Medulla oblongata (tissue), 1 donor: ENCODE measurements at regions not wholly inside any gene's neighbourhood (a gene's known extent, or its start where the extent isn't known, plus 50 kb on each side); places are given as distances from the start of the nearest gene placed in this dataset.
A peak's percentile ranks its signal among the peaks of the same experiment; 100 is the strongest.

Experiments
- DNase-seq: peaks from one replicate; pipeline ENCODE4 v3.0.0-alpha.2; 2015; ENCODE audit errors: extremely low spot score

- no peak for DNase-seq
Observed at GRCh38 chr2:199707593-199708185, 143.3 kb downstream of the FTCDNL1 start.

GRCh38 chr2:199705538-199705937 is 145.5 kb downstream of the FTCDNL1 start:
- DNase-seq: no peak

- DNase-seq: peak; percentile 76
Observed at GRCh38 chr2:199704358-199705238, 146.4 kb downstream of the FTCDNL1 start.

GRCh38 chr2:199703199-199703598 is 147.8 kb downstream of the FTCDNL1 start:
- DNase-seq: no peak

- DNase-seq: no peak
Observed at GRCh38 chr2:199697469-199697868, 153.5 kb downstream of the FTCDNL1 start.

- no peak for DNase-seq
Observed at GRCh38 chr2:199696048-199696447, 154.9 kb downstream of the FTCDNL1 start.

GRCh38 chr2:199693861-199694260 is 157.1 kb downstream of the FTCDNL1 start:
- no peak for DNase-seq

- DNase-seq: peak; percentile 38
Observed at GRCh38 chr2:199692489-199692888, 158.5 kb downstream of the FTCDNL1 start.

GRCh38 chr2:199690225-199690624 is 160.8 kb downstream of the FTCDNL1 start:
- DNase-seq: no peak

GRCh38 chr2:199685669-199686068 is 165.3 kb downstream of the FTCDNL1 start:
- no peak for DNase-seq

GRCh38 chr2:199684832-199685231 is 166.2 kb downstream of the FTCDNL1 start:
- no peak for DNase-seq

- DNase-seq: no peak
Observed at GRCh38 chr2:199684168-199684567, 166.8 kb downstream of the FTCDNL1 start.

- DNase-seq: no peak
Observed at GRCh38 chr2:199682001-199682400, 169.0 kb downstream of the FTCDNL1 start.

- no peak for DNase-seq
Observed at GRCh38 chr2:199680482-199680881, 170.5 kb downstream of the FTCDNL1 start.

GRCh38 chr2:199679883-199680282 is 171.1 kb downstream of the FTCDNL1 start:
- no peak for DNase-seq

GRCh38 chr2:199677881-199678280 is 173.1 kb downstream of the FTCDNL1 start:
- DNase-seq: no peak

- DNase-seq: no peak
Observed at GRCh38 chr2:199668645-199669044, 182.3 kb downstream of the FTCDNL1 start.

GRCh38 chr2:199663157-199663556 is 187.8 kb downstream of the FTCDNL1 start:
- no peak for DNase-seq

- DNase-seq: no peak
Observed at GRCh38 chr2:199662255-199662654, 188.7 kb downstream of the FTCDNL1 start.

- no peak for DNase-seq
Observed at GRCh38 chr2:199660167-199660566, 190.8 kb downstream of the FTCDNL1 start.

- DNase-seq: peak; percentile 41
Observed at GRCh38 chr2:199659207-199659606, 191.8 kb downstream of the FTCDNL1 start.

GRCh38 chr2:199646439-199646838 is 188.7 kb upstream of the SATB2 start:
- no peak for DNase-seq

GRCh38 chr2:199631129-199631528 is 173.4 kb upstream of the SATB2 start:
- DNase-seq: no peak
